Thyroid gland (tissue), 4 donors: ENCODE measurements at regions not wholly inside any gene's neighbourhood (a gene's known extent, or its start where the extent isn't known, plus 50 kb on each side); places are given as distances from the start of the nearest gene placed in this dataset.

Experiments
- POLR2A ChIP-seq, 2 donors: fragments of 450-650 bp; IDR thresholded peaks; one replicate each; pipeline ENCODE4 v1.6.1; 2017; ENCODE audit warnings: antibody characterized with exemption in 2 of 2, mild to moderate bottlenecking in 2 of 2, moderate library complexity in 1 of 2
- TF ChIP-seq, protein P1 (sequence below), 6 experiments: fragments of 200-600 bp in 3 of 6; fragments of 450-650 bp in 3 of 6; sonication (generic) in 3 of 6; IDR thresholded peaks; one replicate each; pipeline ENCODE4 v1.5.1; 2016 to 2019; ENCODE audit warnings: antibody characterized with exemption in 6 of 6, mild to moderate bottlenecking in 2 of 6, inconsistent platforms in 1 of 6, moderate library complexity in 1 of 6

GRCh38 chr11:109898592-109898991, 194.6 kb upstream of the ZC3H12C start:
- TF ChIP-seq, protein P1, sequence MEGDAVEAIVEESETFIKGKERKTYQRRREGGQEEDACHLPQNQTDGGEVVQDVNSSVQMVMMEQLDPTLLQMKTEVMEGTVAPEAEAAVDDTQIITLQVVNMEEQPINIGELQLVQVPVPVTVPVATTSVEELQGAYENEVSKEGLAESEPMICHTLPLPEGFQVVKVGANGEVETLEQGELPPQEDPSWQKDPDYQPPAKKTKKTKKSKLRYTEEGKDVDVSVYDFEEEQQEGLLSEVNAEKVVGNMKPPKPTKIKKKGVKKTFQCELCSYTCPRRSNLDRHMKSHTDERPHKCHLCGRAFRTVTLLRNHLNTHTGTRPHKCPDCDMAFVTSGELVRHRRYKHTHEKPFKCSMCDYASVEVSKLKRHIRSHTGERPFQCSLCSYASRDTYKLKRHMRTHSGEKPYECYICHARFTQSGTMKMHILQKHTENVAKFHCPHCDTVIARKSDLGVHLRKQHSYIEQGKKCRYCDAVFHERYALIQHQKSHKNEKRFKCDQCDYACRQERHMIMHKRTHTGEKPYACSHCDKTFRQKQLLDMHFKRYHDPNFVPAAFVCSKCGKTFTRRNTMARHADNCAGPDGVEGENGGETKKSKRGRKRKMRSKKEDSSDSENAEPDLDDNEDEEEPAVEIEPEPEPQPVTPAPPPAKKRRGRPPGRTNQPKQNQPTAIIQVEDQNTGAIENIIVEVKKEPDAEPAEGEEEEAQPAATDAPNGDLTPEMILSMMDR (IDR thresholded peaks at IDR 0.05), result no peak
- no peak for TF ChIP-seq POLR2A (IDR thresholded peaks at IDR 0.05)
